Transverse colon (tissue), 3 donors: ENCODE measurements at regions not wholly inside any gene's neighbourhood (a gene's known extent, or its start where the extent isn't known, plus 50 kb on each side); places are given as distances from the start of the nearest gene placed in this dataset.

Source experiments
- EP300 ChIP-seq: sonication (generic); formaldehyde crosslinking; IDR thresholded peaks from one replicate; pipeline ENCODE4 v1.6.1; 2017; ENCODE audit warnings: antibody characterized with exemption, low read depth
- POLR2A ChIP-seq: fragments of 450-650 bp; IDR thresholded peaks from one replicate; pipeline ENCODE4 v1.6.1; 2016; ENCODE audit warnings: antibody characterized with exemption, mild to moderate bottlenecking, moderate library complexity
- TF ChIP-seq, protein P1 (sequence below), 5 experiments: fragments of 200-600 bp in 3 of 5; fragments of 450-650 bp in 2 of 5; sonication (generic) in 3 of 5; IDR thresholded peaks; 1 replicate in 2 of 5; 2 replicates in 3 of 5; pipeline ENCODE4 v1.5.1; 2016 to 2017; ENCODE audit warnings: antibody characterized with exemption in 5 of 5, inconsistent platforms in 3 of 5, mild to moderate bottlenecking in 2 of 5, moderate library complexity in 1 of 5

DNA sequence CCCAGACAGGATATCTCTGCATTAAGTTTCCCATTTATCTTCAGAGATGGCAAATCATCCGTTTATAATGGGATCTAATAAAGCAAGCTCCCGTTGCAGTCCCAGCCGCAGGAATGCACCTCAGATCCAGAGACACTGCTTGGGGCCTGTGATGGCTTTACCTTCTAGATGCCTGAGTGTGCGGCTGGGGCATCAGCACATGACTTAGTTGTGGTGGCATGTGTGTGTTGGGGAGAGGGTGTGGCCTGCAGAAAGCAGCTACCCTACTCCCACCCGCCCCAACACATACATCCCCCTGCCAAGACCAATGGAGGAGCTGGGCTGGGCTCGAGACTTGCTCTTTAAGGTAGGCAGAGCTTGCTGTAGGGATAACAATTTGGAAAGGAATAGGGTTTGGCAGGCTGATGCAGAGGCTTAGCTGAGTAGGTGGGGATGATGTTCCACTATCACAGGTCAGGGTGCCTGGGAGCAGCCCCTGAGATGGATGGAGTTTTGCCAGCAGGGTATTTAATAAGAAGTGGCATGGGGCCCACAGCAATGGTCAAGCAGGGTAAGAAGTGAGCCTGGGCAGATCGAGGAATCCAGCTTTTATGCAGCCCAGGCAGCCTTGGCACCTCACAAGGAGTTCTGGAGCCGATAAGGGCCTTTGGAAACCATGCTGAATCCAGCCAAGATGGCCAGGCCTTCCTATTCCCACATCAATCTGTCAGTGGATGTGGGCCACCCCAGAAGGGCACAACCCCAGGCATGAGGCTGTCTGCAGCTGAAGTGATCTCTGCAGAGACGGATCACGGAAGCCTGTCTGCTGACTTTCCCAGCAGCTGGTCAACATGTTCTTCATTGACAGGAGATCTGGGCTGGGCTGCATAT, 601.3 kb downstream of the BUD13 start:
- TF ChIP-seq, protein P1, sequence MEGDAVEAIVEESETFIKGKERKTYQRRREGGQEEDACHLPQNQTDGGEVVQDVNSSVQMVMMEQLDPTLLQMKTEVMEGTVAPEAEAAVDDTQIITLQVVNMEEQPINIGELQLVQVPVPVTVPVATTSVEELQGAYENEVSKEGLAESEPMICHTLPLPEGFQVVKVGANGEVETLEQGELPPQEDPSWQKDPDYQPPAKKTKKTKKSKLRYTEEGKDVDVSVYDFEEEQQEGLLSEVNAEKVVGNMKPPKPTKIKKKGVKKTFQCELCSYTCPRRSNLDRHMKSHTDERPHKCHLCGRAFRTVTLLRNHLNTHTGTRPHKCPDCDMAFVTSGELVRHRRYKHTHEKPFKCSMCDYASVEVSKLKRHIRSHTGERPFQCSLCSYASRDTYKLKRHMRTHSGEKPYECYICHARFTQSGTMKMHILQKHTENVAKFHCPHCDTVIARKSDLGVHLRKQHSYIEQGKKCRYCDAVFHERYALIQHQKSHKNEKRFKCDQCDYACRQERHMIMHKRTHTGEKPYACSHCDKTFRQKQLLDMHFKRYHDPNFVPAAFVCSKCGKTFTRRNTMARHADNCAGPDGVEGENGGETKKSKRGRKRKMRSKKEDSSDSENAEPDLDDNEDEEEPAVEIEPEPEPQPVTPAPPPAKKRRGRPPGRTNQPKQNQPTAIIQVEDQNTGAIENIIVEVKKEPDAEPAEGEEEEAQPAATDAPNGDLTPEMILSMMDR (IDR thresholded peaks at IDR 0.05): no peak
- TF ChIP-seq EP300: no peak
- TF ChIP-seq POLR2A: no peak
